ENCODE measurements at regions not wholly inside any gene's neighbourhood (a gene's known extent, or its start where the extent isn't known, plus 50 kb on each side); places are given as distances from the start of the nearest gene placed in this dataset.

DNA sequence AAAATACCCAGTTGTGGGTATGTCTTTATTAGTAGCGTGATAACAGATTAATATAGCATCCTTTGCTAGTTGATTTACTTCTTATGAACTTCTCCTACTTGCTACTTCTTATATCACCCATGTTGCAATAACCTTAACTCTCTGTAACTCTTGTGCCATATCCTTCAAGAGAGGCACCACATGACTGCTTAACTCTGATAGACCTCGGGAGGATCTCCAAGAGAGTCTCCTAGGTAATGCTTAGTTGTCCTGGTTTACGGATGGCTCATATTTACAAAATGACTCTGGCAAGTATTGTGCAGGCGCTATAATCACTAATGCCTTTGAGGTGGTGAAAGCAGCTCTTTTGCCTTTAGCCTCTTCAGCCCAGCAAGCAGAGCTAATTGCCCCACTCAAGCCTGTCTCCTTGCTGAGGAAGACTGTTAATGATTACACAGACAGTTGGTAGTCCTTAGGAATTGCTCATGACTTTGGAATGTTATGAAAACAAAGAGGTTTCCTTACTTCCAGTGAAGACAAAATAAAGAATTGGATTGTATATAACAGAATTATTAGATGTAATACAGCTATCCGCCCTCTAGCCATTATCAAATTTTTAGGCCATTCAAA lies 1305.8 kb downstream of the PCDH7 start:
- in situ Hi-C loops (cut with MboI) = no loop called here
- 39 to 46% methylated on average over 5 of the region's 5 CpGs for WGBS, 2 experiments (ENCODE audit: low coverage in 1 of 2, low lambda C conversion rate in 2 of 2, missing lambda C conversion rate in 2 of 2)
- Histone ChIP-seq H3K36me3 (ENCODE audit: low read depth) (no peaks in the 10 kb centered on the region), H4K20me1 (ENCODE audit: insufficient read depth) (no peaks in the 10 kb centered on the region), H3K9me2 (ENCODE audit: insufficient read depth) (no peaks in the 10 kb centered on the region), H3K4me1 (ENCODE audit: insufficient read depth) (no peaks in the 10 kb centered on the region), H3F3A (ENCODE audit: insufficient read depth) (no peaks in the 10 kb centered on the region), H3K79me2 (ENCODE audit: insufficient read depth) (no peaks in the 10 kb centered on the region), H3K27ac (no peak overlapping the region), H3K9me3 (ENCODE audit: low read depth) (no peaks in the 10 kb centered on the region), H3K9ac (no peak overlapping the region), H2AFZ (no peak overlapping the region), H3K27me3 (replicated peaks; ENCODE audit: insufficient read depth) (no peaks in the 10 kb centered on the region), H3K4me2 (ENCODE audit: unreplicated experiment) (no peak overlapping the region), H3K4me3 (no peak overlapping the region)
- no peak for DNase-seq
- TF ChIP-seq EZH2 (IDR thresholded peaks at IDR 0.05; ENCODE audit: insufficient read depth, poor library complexity, severe bottlenecking) = no peak
- no peak for TF ChIP-seq EZH2phosphoT487 (IDR thresholded peaks at IDR 0.05; ENCODE audit: insufficient read depth, low read depth)

DNA sequence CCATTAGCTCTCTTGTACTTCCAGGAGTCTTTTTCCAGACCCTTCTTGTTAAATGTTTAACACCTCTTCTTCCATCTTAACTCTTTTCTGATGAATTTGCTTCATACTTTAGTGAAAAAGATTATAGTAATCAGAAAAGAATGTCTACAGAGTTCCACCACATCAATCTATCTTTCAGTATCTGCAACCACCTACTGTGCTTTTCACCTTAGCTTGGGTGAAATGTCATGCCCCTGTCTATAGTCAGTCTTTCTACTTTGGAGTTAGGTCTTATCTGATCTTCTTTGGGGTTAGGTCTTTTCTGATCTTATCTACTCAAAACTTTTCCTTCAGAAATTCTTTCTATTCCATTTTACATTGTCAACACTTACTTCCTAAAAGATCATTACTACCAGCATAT lies 1310.2 kb downstream of the PCDH7 start:
- Histone ChIP-seq H3K9me3 (ENCODE audit: low read depth) (no peaks in the 10 kb centered on the region), H3K4me3 (no peak overlapping the region), H3K9me2 (ENCODE audit: insufficient read depth) (no peaks in the 10 kb centered on the region), H3F3A (ENCODE audit: insufficient read depth) (no peaks in the 10 kb centered on the region), H3K27ac (no peak overlapping the region), H2AFZ (no peak overlapping the region), H3K79me2 (ENCODE audit: insufficient read depth) (no peaks in the 10 kb centered on the region), H3K9ac (no peak overlapping the region), H3K4me2 (ENCODE audit: unreplicated experiment) (no peak overlapping the region), H3K4me1 (ENCODE audit: insufficient read depth) (no peaks in the 10 kb centered on the region), H3K36me3 (ENCODE audit: low read depth) (no peaks in the 10 kb centered on the region), H3K27me3 (replicated peaks; ENCODE audit: insufficient read depth) (no peaks in the 10 kb centered on the region), H4K20me1 (ENCODE audit: insufficient read depth) (no peaks in the 10 kb centered on the region)
- no peak for DNase-seq
- in situ Hi-C loops (cut with MboI) = no loop called here
- TF ChIP-seq EZH2phosphoT487 (IDR thresholded peaks at IDR 0.05; ENCODE audit: insufficient read depth, low read depth) (no peak), EZH2 (IDR thresholded peaks at IDR 0.05; ENCODE audit: insufficient read depth, poor library complexity, severe bottlenecking) (no peak)

- no peaks in the 10 kb centered on the region for H3K9me2 ChIP-seq (ENCODE audit: insufficient read depth)
- H3K4me1 ChIP-seq (ENCODE audit: insufficient read depth) = no peaks in the 10 kb centered on the region
- H3K4me2 ChIP-seq (ENCODE audit: unreplicated experiment) = no peak overlapping the region
- no peak for DNase-seq
- H4K20me1 ChIP-seq (ENCODE audit: insufficient read depth) = no peaks in the 10 kb centered on the region
- in situ Hi-C loops (cut with MboI) = no loop called here
- H3F3A ChIP-seq (ENCODE audit: insufficient read depth) = no peaks in the 10 kb centered on the region
- no peak overlapping the region for H2AFZ ChIP-seq
- H3K9me3 ChIP-seq (ENCODE audit: low read depth) = no peaks in the 10 kb centered on the region
- H3K27ac ChIP-seq = no peak overlapping the region
- H3K79me2 ChIP-seq (ENCODE audit: insufficient read depth) = no peaks in the 10 kb centered on the region
- H3K4me3 ChIP-seq = no peak overlapping the region
- no peak overlapping the region for H3K9ac ChIP-seq
- 17 to 21% methylated on average over 2 of the region's 2 CpGs for WGBS, 2 experiments (ENCODE audit: low coverage in 1 of 2, low lambda C conversion rate in 2 of 2, missing lambda C conversion rate in 2 of 2)
- no peak for TF ChIP-seq EZH2 (IDR thresholded peaks at IDR 0.05; ENCODE audit: insufficient read depth, poor library complexity, severe bottlenecking)
- no peak for TF ChIP-seq EZH2phosphoT487 (IDR thresholded peaks at IDR 0.05; ENCODE audit: insufficient read depth, low read depth)
- no peaks in the 10 kb centered on the region for H3K36me3 ChIP-seq (ENCODE audit: low read depth)
- H3K27me3 ChIP-seq (replicated peaks; ENCODE audit: insufficient read depth) = no peaks in the 10 kb centered on the region
Measured at GRCh38 chr4:32031026-32031425, 1310.9 kb downstream of the PCDH7 start.

DNA sequence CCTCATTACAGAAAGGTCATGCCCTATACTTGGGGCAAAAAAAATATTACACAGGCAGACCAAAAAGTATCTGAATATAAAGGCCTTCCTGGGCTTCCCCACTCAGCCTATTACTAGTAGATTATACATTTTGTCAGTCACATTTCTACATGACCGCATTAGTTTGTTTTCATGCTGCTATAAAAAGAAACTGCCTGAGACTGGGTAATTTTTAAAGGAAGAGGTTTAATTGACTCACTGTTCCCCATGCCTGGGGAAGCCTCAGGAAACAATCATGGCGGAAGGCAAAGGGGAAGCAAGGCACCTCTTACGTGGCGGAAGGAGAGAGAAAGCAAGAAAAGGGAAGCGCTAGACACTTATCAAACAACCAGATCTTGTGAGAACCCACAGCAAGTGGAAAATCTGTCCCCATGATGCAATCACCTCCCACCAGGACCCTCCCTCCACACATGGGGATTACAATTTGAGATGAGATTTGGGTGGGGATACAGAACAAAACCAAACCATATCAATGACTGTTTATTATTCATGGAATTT lies 1312.0 kb downstream of the PCDH7 start:
- no peak for DNase-seq
- Histone ChIP-seq H3K9ac (no peak overlapping the region), H2AFZ (no peak overlapping the region), H3K9me3 (ENCODE audit: low read depth) (no peaks in the 10 kb centered on the region), H3K4me3 (no peak overlapping the region), H3K27me3 (replicated peaks; ENCODE audit: insufficient read depth) (no peaks in the 10 kb centered on the region), H3K27ac (no peak overlapping the region), H3K4me1 (ENCODE audit: insufficient read depth) (no peaks in the 10 kb centered on the region), H3K4me2 (ENCODE audit: unreplicated experiment) (no peak overlapping the region), H3K79me2 (ENCODE audit: insufficient read depth) (no peaks in the 10 kb centered on the region), H3K36me3 (ENCODE audit: low read depth) (no peaks in the 10 kb centered on the region), H4K20me1 (ENCODE audit: insufficient read depth) (no peaks in the 10 kb centered on the region), H3F3A (ENCODE audit: insufficient read depth) (no peaks in the 10 kb centered on the region), H3K9me2 (ENCODE audit: insufficient read depth) (no peaks in the 10 kb centered on the region)
- TF ChIP-seq EZH2 (IDR thresholded peaks at IDR 0.05; ENCODE audit: insufficient read depth, poor library complexity, severe bottlenecking) (no peak), EZH2phosphoT487 (IDR thresholded peaks at IDR 0.05; ENCODE audit: insufficient read depth, low read depth) (no peak)
- 72 to 74% methylated on average over 5 of the region's 5 CpGs for WGBS, 2 experiments (ENCODE audit: low coverage in 1 of 2, low lambda C conversion rate in 2 of 2, missing lambda C conversion rate in 2 of 2)
- in situ Hi-C loops (cut with MboI) = no loop called here

GRCh38 chr4:32037399-32037798 lies 1317.2 kb downstream of the PCDH7 start:
- no peaks in the 10 kb centered on the region for H3K27me3 ChIP-seq (replicated peaks; ENCODE audit: insufficient read depth)
- H3K4me3 ChIP-seq = no peak overlapping the region
- H3K4me1 ChIP-seq (ENCODE audit: insufficient read depth) = no peaks in the 10 kb centered on the region
- DNase-seq = no peak
- no peaks in the 10 kb centered on the region for H3K79me2 ChIP-seq (ENCODE audit: insufficient read depth)
- in situ Hi-C loops (cut with MboI) = no loop called here
- H3K9me2 ChIP-seq (ENCODE audit: insufficient read depth) = no peaks in the 10 kb centered on the region
- no peaks in the 10 kb centered on the region for H3F3A ChIP-seq (ENCODE audit: insufficient read depth)
- H3K27ac ChIP-seq = no peak overlapping the region
- H3K4me2 ChIP-seq (ENCODE audit: unreplicated experiment) = no peak overlapping the region
- no peak overlapping the region for H2AFZ ChIP-seq
- TF ChIP-seq EZH2phosphoT487 (IDR thresholded peaks at IDR 0.05; ENCODE audit: insufficient read depth, low read depth) (no peak), EZH2 (IDR thresholded peaks at IDR 0.05; ENCODE audit: insufficient read depth, poor library complexity, severe bottlenecking) (no peak)
- no peaks in the 10 kb centered on the region for H4K20me1 ChIP-seq (ENCODE audit: insufficient read depth)
- no peak overlapping the region for H3K9ac ChIP-seq
- H3K36me3 ChIP-seq (ENCODE audit: low read depth) = no peaks in the 10 kb centered on the region
- no peaks in the 10 kb centered on the region for H3K9me3 ChIP-seq (ENCODE audit: low read depth)
- WGBS, 2 experiments (ENCODE audit: low coverage in 1 of 2, low lambda C conversion rate in 2 of 2, missing lambda C conversion rate in 2 of 2) = 13 to 23% methylated on average over 1 of the region's 1 CpG
